ENCODE measurements at regions not wholly inside any gene's neighbourhood (a gene's known extent, or its start where the extent isn't known, plus 50 kb on each side); places are given as distances from the start of the nearest gene placed in this dataset.

DNA sequence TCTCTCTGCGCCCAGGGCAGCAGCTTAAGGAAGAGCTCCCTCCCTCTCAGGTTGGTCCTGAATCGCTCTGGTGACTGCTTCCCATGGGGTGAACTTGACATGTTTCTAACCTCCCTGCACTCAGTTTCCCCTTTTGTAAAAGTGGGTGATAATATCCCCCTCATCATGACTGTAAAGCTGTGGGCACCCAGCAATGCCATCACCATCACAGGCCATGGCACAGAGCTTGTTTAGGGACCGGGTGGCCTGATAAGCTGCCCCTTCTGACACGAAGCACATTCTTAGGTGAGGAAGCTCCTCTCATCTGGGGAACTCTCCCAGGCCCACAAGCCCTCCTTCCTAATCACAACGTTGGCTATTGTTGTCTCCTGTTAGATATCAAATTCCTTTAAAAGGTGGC, 972.8 kb upstream of the ZNF722 start (continued):
- TF ChIP-seq, protein P1, sequence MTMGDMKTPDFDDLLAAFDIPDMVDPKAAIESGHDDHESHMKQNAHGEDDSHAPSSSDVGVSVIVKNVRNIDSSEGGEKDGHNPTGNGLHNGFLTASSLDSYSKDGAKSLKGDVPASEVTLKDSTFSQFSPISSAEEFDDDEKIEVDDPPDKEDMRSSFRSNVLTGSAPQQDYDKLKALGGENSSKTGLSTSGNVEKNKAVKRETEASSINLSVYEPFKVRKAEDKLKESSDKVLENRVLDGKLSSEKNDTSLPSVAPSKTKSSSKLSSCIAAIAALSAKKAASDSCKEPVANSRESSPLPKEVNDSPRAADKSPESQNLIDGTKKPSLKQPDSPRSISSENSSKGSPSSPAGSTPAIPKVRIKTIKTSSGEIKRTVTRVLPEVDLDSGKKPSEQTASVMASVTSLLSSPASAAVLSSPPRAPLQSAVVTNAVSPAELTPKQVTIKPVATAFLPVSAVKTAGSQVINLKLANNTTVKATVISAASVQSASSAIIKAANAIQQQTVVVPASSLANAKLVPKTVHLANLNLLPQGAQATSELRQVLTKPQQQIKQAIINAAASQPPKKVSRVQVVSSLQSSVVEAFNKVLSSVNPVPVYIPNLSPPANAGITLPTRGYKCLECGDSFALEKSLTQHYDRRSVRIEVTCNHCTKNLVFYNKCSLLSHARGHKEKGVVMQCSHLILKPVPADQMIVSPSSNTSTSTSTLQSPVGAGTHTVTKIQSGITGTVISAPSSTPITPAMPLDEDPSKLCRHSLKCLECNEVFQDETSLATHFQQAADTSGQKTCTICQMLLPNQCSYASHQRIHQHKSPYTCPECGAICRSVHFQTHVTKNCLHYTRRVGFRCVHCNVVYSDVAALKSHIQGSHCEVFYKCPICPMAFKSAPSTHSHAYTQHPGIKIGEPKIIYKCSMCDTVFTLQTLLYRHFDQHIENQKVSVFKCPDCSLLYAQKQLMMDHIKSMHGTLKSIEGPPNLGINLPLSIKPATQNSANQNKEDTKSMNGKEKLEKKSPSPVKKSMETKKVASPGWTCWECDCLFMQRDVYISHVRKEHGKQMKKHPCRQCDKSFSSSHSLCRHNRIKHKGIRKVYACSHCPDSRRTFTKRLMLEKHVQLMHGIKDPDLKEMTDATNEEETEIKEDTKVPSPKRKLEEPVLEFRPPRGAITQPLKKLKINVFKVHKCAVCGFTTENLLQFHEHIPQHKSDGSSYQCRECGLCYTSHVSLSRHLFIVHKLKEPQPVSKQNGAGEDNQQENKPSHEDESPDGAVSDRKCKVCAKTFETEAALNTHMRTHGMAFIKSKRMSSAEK (CRISPR knock-in tag; IDR thresholded peaks at IDR 0.05; ENCODE audit: borderline replicate concordance) = no peak
- no peak for TF ChIP-seq TEAD4 (CRISPR knock-in tag; IDR thresholded peaks at IDR 0.05)
- TF ChIP-seq ZNF219 (CRISPR knock-in tag; IDR thresholded peaks at IDR 0.05; ENCODE audit: borderline replicate concordance) = no peak
- TF ChIP-seq, protein P2, sequence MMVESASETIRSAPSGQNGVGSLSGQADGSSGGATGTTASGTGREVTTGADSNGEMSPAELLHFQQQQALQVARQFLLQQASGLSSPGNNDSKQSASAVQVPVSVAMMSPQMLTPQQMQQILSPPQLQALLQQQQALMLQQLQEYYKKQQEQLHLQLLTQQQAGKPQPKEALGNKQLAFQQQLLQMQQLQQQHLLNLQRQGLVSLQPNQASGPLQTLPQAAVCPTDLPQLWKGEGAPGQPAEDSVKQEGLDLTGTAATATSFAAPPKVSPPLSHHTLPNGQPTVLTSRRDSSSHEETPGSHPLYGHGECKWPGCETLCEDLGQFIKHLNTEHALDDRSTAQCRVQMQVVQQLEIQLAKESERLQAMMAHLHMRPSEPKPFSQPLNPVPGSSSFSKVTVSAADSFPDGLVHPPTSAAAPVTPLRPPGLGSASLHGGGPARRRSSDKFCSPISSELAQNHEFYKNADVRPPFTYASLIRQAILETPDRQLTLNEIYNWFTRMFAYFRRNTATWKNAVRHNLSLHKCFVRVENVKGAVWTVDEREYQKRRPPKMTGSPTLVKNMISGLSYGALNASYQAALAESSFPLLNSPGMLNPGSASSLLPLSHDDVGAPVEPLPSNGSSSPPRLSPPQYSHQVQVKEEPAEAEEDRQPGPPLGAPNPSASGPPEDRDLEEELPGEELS (CRISPR knock-in tag; IDR thresholded peaks at IDR 0.05) = no peak
- TF ChIP-seq MYBL2 (CRISPR knock-in tag; IDR thresholded peaks at IDR 0.05) = no peak
- TF ChIP-seq, protein P3, sequence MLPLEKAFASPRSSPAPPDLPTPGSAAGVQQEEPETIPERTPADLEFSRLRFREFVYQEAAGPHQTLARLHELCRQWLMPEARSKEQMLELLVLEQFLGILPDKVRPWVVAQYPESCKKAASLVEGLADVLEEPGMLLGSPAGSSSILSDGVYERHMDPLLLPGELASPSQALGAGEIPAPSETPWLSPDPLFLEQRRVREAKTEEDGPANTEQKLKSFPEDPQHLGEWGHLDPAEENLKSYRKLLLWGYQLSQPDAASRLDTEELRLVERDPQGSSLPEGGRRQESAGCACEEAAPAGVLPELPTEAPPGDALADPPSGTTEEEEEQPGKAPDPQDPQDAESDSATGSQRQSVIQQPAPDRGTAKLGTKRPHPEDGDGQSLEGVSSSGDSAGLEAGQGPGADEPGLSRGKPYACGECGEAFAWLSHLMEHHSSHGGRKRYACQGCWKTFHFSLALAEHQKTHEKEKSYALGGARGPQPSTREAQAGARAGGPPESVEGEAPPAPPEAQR (CRISPR knock-in tag; IDR thresholded peaks at IDR 0.05) = no peak

DNA sequence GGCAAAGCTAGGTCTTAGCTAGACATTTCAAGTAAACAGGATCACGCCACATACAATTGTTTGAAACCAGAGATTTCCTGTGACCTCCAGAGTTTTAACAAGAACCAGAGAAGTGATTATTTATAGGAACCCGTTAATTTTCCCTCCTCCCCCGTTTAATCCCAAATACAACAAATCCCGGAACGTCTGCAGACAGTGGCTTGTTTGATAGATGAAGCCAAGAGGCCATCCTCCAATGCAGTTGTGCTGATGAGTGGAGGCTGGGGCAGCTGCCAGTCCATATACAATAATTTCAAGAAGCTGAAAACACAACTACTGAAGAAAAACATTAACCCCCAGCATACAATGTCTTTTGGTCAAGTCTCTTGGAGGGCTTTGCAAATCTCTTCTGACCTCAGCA, 971.6 kb upstream of the ZNF722 start:
- CTCF ChIA-PET = no interaction called here
- Mint-ChIP-seq H3K36me3 (peaks cover 79% of the 10 kb centered on the region), H3K27ac (no peak overlapping the region), H3K9me3 (peaks cover 77% of the 10 kb centered on the region), H3K27me3 (ENCODE audit: low read depth) (peaks cover 17% of the 10 kb centered on the region), H3K4me3 (no peak overlapping the region), H3K4me1 (no peaks in the 10 kb centered on the region)
- no peak for DNase-seq (ENCODE audit: low spot score)
- no peak for TF ChIP-seq SMAD3 (CRISPR knock-in tag; IDR thresholded peaks at IDR 0.05; ENCODE audit: borderline replicate concordance)
- TF ChIP-seq, protein P4, sequence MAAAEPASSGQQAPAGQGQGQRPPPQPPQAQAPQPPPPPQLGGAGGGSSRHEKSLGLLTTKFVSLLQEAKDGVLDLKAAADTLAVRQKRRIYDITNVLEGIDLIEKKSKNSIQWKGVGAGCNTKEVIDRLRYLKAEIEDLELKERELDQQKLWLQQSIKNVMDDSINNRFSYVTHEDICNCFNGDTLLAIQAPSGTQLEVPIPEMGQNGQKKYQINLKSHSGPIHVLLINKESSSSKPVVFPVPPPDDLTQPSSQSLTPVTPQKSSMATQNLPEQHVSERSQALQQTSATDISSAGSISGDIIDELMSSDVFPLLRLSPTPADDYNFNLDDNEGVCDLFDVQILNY (CRISPR knock-in tag; IDR thresholded peaks at IDR 0.05) = no peak
- TF ChIP-seq ZNF121 (CRISPR knock-in tag; IDR thresholded peaks at IDR 0.05) = no peak
- TF ChIP-seq TP53 (CRISPR knock-in tag; IDR thresholded peaks at IDR 0.05) = no peak
- TF ChIP-seq ZNF396 (CRISPR knock-in tag; IDR thresholded peaks at IDR 0.05; ENCODE audit: borderline replicate concordance) = no peak
- TF ChIP-seq, protein P5, sequence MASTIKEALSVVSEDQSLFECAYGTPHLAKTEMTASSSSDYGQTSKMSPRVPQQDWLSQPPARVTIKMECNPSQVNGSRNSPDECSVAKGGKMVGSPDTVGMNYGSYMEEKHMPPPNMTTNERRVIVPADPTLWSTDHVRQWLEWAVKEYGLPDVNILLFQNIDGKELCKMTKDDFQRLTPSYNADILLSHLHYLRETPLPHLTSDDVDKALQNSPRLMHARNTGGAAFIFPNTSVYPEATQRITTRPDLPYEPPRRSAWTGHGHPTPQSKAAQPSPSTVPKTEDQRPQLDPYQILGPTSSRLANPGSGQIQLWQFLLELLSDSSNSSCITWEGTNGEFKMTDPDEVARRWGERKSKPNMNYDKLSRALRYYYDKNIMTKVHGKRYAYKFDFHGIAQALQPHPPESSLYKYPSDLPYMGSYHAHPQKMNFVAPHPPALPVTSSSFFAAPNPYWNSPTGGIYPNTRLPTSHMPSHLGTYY (CRISPR knock-in tag; IDR thresholded peaks at IDR 0.05) = no peak
- TF ChIP-seq JUN (CRISPR knock-in tag; IDR thresholded peaks at IDR 0.05) = no peak
- TF ChIP-seq, protein P6, sequence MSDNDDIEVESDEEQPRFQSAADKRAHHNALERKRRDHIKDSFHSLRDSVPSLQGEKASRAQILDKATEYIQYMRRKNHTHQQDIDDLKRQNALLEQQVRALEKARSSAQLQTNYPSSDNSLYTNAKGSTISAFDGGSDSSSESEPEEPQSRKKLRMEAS (CRISPR knock-in tag; IDR thresholded peaks at IDR 0.05) = no peak
- no peak for TF ChIP-seq PRRX2 (CRISPR knock-in tag; IDR thresholded peaks at IDR 0.05)
- no peak for TF ChIP-seq ZBTB21 (CRISPR knock-in tag; IDR thresholded peaks at IDR 0.05; ENCODE audit: borderline replicate concordance)
- POLR2A ChIA-PET = no interaction called here
- no peak for ATAC-seq

All from WTC11 (cell line).